Thyroid gland (tissue), 4 donors: ENCODE measurements at regions not wholly inside any gene's neighbourhood (a gene's known extent, or its start where the extent isn't known, plus 50 kb on each side); places are given as distances from the start of the nearest gene placed in this dataset.

ENCODE experiments used
- CTCF ChIP-seq, 6 experiments: fragments of 200-600 bp in 3 of 6; fragments of 450-650 bp in 3 of 6; sonication (generic) in 3 of 6; IDR thresholded peaks; one replicate each; pipeline ENCODE4 v1.5.1; 2016 to 2019; ENCODE audit warnings: antibody characterized with exemption in 6 of 6, mild to moderate bottlenecking in 2 of 6, inconsistent platforms in 1 of 6, moderate library complexity in 1 of 6
- POLR2A ChIP-seq, 2 donors: fragments of 450-650 bp; IDR thresholded peaks; one replicate each; pipeline ENCODE4 v1.6.1; 2017; ENCODE audit warnings: antibody characterized with exemption in 2 of 2, mild to moderate bottlenecking in 2 of 2, moderate library complexity in 1 of 2

GRCh38 chr11:92894197-92894596 is 75.3 kb upstream of the MTNR1B start:
- no peak for TF ChIP-seq CTCF (IDR thresholded peaks at IDR 0.05)
- TF ChIP-seq POLR2A (IDR thresholded peaks at IDR 0.05) = no peak
